Colonic mucosa (tissue), 4 donors: ENCODE measurements at regions not wholly inside any gene's neighbourhood (a gene's known extent, or its start where the extent isn't known, plus 50 kb on each side); places are given as distances from the start of the nearest gene placed in this dataset.

ENCODE experiments used
- DNase-seq: peaks from one replicate; pipeline ENCODE4 v3.0.0-alpha.2; 2020
- H3K27ac ChIP-seq: fragments of 200-600 bp; one replicate; pipeline ENCODE4 v1.8.0; 2021
- H3K27me3 ChIP-seq: fragments of 200-600 bp; one replicate; pipeline ENCODE4 v1.8.0; 2021
- H3K36me3 ChIP-seq: fragments of 200-600 bp; one replicate; pipeline ENCODE4 v1.8.0; 2021
- H3K4me1 ChIP-seq: fragments of 200-600 bp; one replicate; pipeline ENCODE4 v1.8.0; 2021; ENCODE audit warnings: mild to moderate bottlenecking
- H3K4me3 ChIP-seq: fragments of 200-600 bp; one replicate; pipeline ENCODE4 v1.8.0; 2021
- H3K9ac ChIP-seq, 2 donors: one replicate each; pipeline ENCODE4 v1.7.0; 2013; ENCODE audit warnings: control low read depth in 2 of 2, low read depth in 2 of 2, low read length in 2 of 2
- H3K9me3 ChIP-seq: fragments of 200-600 bp; one replicate; pipeline ENCODE4 v1.8.0; 2021
- intact Hi-C: fragments of 100-400 bp; cut with DNase I; formaldehyde crosslinking; loops from one replicate; pipeline ENCODE4 v1.14.1; 2022
- TF ChIP-seq, protein P1 (sequence below): fragments of 200-600 bp; IDR thresholded peaks from one replicate; pipeline ENCODE4 v1.8.0; 2022; ENCODE audit warnings: antibody characterized with exemption, mild to moderate bottlenecking
- donor health status: healthy.
- donor health status: DM: no; HTN: no; CAD: no.
- donor health status: DM: no; HTN: no; CAD: no.

- H3K27me3 ChIP-seq: no peaks in the 10 kb centered on the region
- no peaks in the 10 kb centered on the region for H3K9me3 ChIP-seq
- intact Hi-C loops: no loop called here
- no peak overlapping the region for H3K9ac ChIP-seq
- DNase-seq: no peak
- H3K4me1 ChIP-seq: no peaks in the 10 kb centered on the region
- no peak overlapping the region for H3K27ac ChIP-seq
- H3K4me3 ChIP-seq: no peak overlapping the region
- TF ChIP-seq, protein P1, sequence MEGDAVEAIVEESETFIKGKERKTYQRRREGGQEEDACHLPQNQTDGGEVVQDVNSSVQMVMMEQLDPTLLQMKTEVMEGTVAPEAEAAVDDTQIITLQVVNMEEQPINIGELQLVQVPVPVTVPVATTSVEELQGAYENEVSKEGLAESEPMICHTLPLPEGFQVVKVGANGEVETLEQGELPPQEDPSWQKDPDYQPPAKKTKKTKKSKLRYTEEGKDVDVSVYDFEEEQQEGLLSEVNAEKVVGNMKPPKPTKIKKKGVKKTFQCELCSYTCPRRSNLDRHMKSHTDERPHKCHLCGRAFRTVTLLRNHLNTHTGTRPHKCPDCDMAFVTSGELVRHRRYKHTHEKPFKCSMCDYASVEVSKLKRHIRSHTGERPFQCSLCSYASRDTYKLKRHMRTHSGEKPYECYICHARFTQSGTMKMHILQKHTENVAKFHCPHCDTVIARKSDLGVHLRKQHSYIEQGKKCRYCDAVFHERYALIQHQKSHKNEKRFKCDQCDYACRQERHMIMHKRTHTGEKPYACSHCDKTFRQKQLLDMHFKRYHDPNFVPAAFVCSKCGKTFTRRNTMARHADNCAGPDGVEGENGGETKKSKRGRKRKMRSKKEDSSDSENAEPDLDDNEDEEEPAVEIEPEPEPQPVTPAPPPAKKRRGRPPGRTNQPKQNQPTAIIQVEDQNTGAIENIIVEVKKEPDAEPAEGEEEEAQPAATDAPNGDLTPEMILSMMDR: no peak
- H3K36me3 ChIP-seq: no peaks in the 10 kb centered on the region
Observed at GRCh38 chr3:146305808-146306423, 55.0 kb upstream of the PLSCR4 start.

GRCh38 chr3:146300768-146301167 lies 49.9 kb upstream of the PLSCR4 start:
- no peak overlapping the region for H3K9ac ChIP-seq
- no peaks in the 10 kb centered on the region for H3K36me3 ChIP-seq
- intact Hi-C loops: no loop called here
- no peaks in the 10 kb centered on the region for H3K4me1 ChIP-seq
- no peak for DNase-seq
- H3K4me3 ChIP-seq: no peak overlapping the region
- H3K27me3 ChIP-seq: no peaks in the 10 kb centered on the region
- H3K27ac ChIP-seq: no peak overlapping the region
- TF ChIP-seq, protein P1: no peak
- H3K9me3 ChIP-seq: no peaks in the 10 kb centered on the region
